Activated T-cell treated with anti-CD3 and anti-CD28 coated beads for 48 hours (primary cell): ENCODE measurements at regions not wholly inside any gene's neighbourhood (a gene's known extent, or its start where the extent isn't known, plus 50 kb on each side); places are given as distances from the start of the nearest gene placed in this dataset.
"Not testable (repeated sequence)": the region's sequence is repeated elsewhere in the genome, so short reads cannot be mapped to it uniquely, and the experiment has no call there.

Experiments
- DNase-seq: peaks from one replicate; pipeline ENCODE4 v3.0.0-alpha.2; 2020; ENCODE audit warnings: low read depth

- DNase-seq, result not testable (repeated sequence)
Observed at GRCh38 chrX:46223499-46223898, 321.7 kb downstream of the ZNF674 start.

GRCh38 chrX:46220822-46221221 lies 324.4 kb downstream of the ZNF674 start:
- DNase-seq, result no peak

GRCh38 chrX:46218373-46218772 lies 326.8 kb downstream of the ZNF674 start:
- no peak for DNase-seq

GRCh38 chrX:46216406-46216805 lies 328.8 kb downstream of the ZNF674 start:
- DNase-seq, result no peak

GRCh38 chrX:46211079-46211478 lies 334.1 kb downstream of the ZNF674 start:
- no peak for DNase-seq

GRCh38 chrX:46209768-46210167 lies 335.5 kb downstream of the ZNF674 start:
- no peak for DNase-seq

- no peak for DNase-seq
Observed at GRCh38 chrX:46209037-46209436, 336.2 kb downstream of the ZNF674 start.

GRCh38 chrX:46208225-46208854 lies 336.9 kb downstream of the ZNF674 start:
- no peak for DNase-seq

- DNase-seq, result no peak
Observed at GRCh38 chrX:46204721-46205422, 340.3 kb downstream of the ZNF674 start.

GRCh38 chrX:46202733-46203514 lies 342.3 kb downstream of the ZNF674 start:
- no peak for DNase-seq

- no peak for DNase-seq
Observed at GRCh38 chrX:46200413-46200812, 344.8 kb downstream of the ZNF674 start.

- DNase-seq, result no peak
Observed at GRCh38 chrX:46198858-46199257, 346.4 kb downstream of the ZNF674 start.

GRCh38 chrX:46186811-46187106 lies 358.5 kb downstream of the ZNF674 start:
- not testable (repeated sequence) for DNase-seq

- DNase-seq, result no peak
Observed at GRCh38 chrX:46185923-46186810, 359.1 kb downstream of the ZNF674 start.

GRCh38 chrX:46184749-46185148 lies 360.5 kb downstream of the ZNF674 start:
- DNase-seq, result no peak

- DNase-seq, result peak; percentile 3
Observed at GRCh38 chrX:46180258-46180687, 364.9 kb downstream of the ZNF674 start.

GRCh38 chrX:46179748-46180147 lies 365.5 kb downstream of the ZNF674 start:
- DNase-seq, result no peak

GRCh38 chrX:46178763-46179162 lies 366.5 kb downstream of the ZNF674 start:
- DNase-seq, result no peak

- DNase-seq, result no peak
Observed at GRCh38 chrX:46173159-46173558, 372.1 kb downstream of the ZNF674 start.

GRCh38 chrX:46171457-46171856 lies 373.8 kb downstream of the ZNF674 start:
- DNase-seq, result not testable (repeated sequence)

GRCh38 chrX:46169808-46170207 lies 375.4 kb downstream of the ZNF674 start:
- no peak for DNase-seq

- DNase-seq, result no peak
Observed at GRCh38 chrX:46168254-46168653, 377.0 kb downstream of the ZNF674 start.
